Hepatocyte (in vitro differentiated cells): ENCODE measurements at regions not wholly inside any gene's neighbourhood (a gene's known extent, or its start where the extent isn't known, plus 50 kb on each side); places are given as distances from the start of the nearest gene placed in this dataset.

ENCODE experiments used
- EZH2 ChIP-seq: fragments of 200-600 bp; sonication (generic); IDR thresholded peaks from 2 replicates; pipeline ENCODE4 v1.6.1; 2016; ENCODE audit warnings: antibody characterized with exemption, mild to moderate bottlenecking, borderline replicate concordance
- TF ChIP-seq, protein P1 (sequence below): fragments of 200-600 bp; sonication (generic); IDR thresholded peaks from 2 replicates; pipeline ENCODE4 v1.5.1; 2016; ENCODE audit warnings: antibody characterized with exemption, mild to moderate bottlenecking; ENCODE audit not compliant: poor library complexity

DNA sequence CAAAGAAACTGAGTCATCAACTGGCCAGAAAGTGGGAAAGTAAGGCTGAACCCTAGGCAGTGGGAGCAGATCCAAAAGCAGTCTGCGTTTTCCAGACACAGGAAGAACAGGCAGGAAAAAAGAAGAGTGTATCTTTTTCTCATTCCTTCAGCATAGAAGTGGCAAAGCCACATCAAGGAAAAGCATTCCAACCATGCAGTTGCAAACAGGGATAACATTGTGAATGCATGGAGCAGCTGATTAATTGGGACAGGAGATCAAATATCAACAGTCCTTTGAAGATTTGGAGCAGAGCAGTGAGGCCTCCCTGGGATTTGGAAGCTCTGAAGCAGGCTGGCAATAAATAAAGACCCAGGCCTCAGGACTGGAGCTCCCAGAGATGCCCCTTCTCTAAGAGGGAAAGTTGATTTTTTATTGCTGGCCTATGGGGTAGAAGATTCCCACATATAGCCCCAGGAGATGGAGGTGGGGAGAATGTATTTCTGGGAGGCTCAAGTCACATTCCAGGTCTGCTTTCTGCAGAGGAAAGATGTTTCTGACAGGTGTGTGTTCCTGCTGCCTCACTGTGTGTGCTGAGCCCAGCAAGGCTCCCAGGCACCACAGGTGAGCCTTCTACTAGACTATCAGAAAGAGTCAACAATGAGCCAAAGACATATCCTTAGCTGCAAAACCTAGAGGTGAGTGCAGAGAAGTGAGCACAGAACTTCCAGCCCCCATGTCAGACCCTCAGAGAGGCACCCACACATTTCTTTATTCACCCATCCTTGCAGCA is 222.5 kb downstream of the RAB28 start:
- TF ChIP-seq EZH2 = no peak
- TF ChIP-seq, protein P1, sequence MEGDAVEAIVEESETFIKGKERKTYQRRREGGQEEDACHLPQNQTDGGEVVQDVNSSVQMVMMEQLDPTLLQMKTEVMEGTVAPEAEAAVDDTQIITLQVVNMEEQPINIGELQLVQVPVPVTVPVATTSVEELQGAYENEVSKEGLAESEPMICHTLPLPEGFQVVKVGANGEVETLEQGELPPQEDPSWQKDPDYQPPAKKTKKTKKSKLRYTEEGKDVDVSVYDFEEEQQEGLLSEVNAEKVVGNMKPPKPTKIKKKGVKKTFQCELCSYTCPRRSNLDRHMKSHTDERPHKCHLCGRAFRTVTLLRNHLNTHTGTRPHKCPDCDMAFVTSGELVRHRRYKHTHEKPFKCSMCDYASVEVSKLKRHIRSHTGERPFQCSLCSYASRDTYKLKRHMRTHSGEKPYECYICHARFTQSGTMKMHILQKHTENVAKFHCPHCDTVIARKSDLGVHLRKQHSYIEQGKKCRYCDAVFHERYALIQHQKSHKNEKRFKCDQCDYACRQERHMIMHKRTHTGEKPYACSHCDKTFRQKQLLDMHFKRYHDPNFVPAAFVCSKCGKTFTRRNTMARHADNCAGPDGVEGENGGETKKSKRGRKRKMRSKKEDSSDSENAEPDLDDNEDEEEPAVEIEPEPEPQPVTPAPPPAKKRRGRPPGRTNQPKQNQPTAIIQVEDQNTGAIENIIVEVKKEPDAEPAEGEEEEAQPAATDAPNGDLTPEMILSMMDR = no peak
